GM23338 (cell line): ENCODE measurements at regions not wholly inside any gene's neighbourhood (a gene's known extent, or its start where the extent isn't known, plus 50 kb on each side); places are given as distances from the start of the nearest gene placed in this dataset.

Experiments
- EZH2 ChIP-seq: fragments of 200-600 bp; sonication (generic); IDR thresholded peaks from one replicate; pipeline ENCODE4 v1.8.0; 2017; ENCODE audit warnings: antibody characterized with exemption, mild to moderate bottlenecking, low read depth; ENCODE audit not compliant: unreplicated experiment
- TF ChIP-seq, protein P1 (sequence below), 2 experiments: fragments of 200-600 bp in 1 of 2; sonication (generic) in 1 of 2; conservative IDR thresholded peaks; 2 replicates each; pipeline versions ENCODE4 v1.5.1 to v1.6.1; 2016 to 2017; ENCODE audit warnings: antibody characterized with exemption in 2 of 2, low read depth in 2 of 2, mild to moderate bottlenecking in 2 of 2, moderate library complexity in 1 of 2

DNA sequence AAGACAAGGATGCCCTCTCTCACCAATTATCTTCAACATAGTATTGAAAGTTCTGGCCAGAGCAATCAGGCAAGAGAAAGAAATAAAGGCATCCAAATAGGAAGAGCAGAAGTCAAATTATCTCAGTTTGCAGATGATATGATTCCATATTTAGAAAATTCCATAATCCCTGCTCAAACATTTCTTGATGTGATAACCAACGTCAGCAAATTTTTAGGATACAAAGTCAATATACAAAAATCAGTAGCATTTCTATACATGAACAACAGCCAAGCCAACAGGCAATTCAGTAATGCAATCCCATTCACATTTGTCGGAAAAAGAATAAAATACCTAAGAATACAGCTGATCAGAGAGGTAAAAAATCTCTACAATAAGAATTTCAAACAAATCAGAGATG, 969.7 kb upstream of the USP15 start:
- TF ChIP-seq, protein P1, sequence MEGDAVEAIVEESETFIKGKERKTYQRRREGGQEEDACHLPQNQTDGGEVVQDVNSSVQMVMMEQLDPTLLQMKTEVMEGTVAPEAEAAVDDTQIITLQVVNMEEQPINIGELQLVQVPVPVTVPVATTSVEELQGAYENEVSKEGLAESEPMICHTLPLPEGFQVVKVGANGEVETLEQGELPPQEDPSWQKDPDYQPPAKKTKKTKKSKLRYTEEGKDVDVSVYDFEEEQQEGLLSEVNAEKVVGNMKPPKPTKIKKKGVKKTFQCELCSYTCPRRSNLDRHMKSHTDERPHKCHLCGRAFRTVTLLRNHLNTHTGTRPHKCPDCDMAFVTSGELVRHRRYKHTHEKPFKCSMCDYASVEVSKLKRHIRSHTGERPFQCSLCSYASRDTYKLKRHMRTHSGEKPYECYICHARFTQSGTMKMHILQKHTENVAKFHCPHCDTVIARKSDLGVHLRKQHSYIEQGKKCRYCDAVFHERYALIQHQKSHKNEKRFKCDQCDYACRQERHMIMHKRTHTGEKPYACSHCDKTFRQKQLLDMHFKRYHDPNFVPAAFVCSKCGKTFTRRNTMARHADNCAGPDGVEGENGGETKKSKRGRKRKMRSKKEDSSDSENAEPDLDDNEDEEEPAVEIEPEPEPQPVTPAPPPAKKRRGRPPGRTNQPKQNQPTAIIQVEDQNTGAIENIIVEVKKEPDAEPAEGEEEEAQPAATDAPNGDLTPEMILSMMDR (conservative IDR thresholded peaks at IDR 0.05; ENCODE audit: low read depth in 2 of 2) = no peak
- no peak for TF ChIP-seq EZH2
